Thoracic aorta (tissue), 2 donors: ENCODE measurements at regions not wholly inside any gene's neighbourhood (a gene's known extent, or its start where the extent isn't known, plus 50 kb on each side); places are given as distances from the start of the nearest gene placed in this dataset.

ENCODE experiments used
- ATAC-seq: fragments of 150-250 bp; one replicate; pipeline ENCODE4 v1.8.0; 2017; ENCODE audit warnings: low read depth; ENCODE audit not compliant: insufficient number of reproducible peaks, low FRiP score
- DNase-seq: peaks from one replicate; pipeline ENCODE4 v3.0.0-alpha.2; 2020; ENCODE audit warnings: low spot score
- H3K27ac ChIP-seq, 2 donors: fragments of 200-600 bp; sonication (generic); 1 replicate in 1 of 2; 2 replicates in 1 of 2; pipeline ENCODE4 v1.5.1; 2016; ENCODE audit warnings: mild to moderate bottlenecking in 2 of 2, moderate library complexity in 2 of 2
- H3K27me3 ChIP-seq: fragments of 200-600 bp; sonication (generic); replicated peaks from 2 replicates; pipeline ENCODE4 v1.6.0; 2016; ENCODE audit warnings: mild to moderate bottlenecking; ENCODE audit not compliant: insufficient read depth
- H3K36me3 ChIP-seq: fragments of 200-600 bp; sonication (generic); one replicate; pipeline ENCODE4 v1.5.1; 2016
- H3K4me1 ChIP-seq, 2 donors: fragments of 200-600 bp; sonication (generic); 1 replicate in 1 of 2; 2 replicates in 1 of 2; pipeline versions ENCODE4 v1.5.1 to v1.6.0; 2016; ENCODE audit warnings: low read depth in 2 of 2, mild to moderate bottlenecking in 1 of 2; ENCODE audit not compliant: control insufficient read depth in 1 of 2
- H3K4me3 ChIP-seq: fragments of 200-600 bp; sonication (generic); 2 replicates; pipeline ENCODE4 v1.5.1; 2016; ENCODE audit warnings: mild to moderate bottlenecking
- H3K9me3 ChIP-seq: fragments of 200-600 bp; sonication (generic); 2 replicates; pipeline ENCODE4 v1.5.1; 2016
- TF ChIP-seq, protein P1 (sequence below): fragments of 200-600 bp; sonication (generic); IDR thresholded peaks from one replicate; pipeline ENCODE4 v1.5.1; 2019; ENCODE audit warnings: antibody characterized with exemption

DNA sequence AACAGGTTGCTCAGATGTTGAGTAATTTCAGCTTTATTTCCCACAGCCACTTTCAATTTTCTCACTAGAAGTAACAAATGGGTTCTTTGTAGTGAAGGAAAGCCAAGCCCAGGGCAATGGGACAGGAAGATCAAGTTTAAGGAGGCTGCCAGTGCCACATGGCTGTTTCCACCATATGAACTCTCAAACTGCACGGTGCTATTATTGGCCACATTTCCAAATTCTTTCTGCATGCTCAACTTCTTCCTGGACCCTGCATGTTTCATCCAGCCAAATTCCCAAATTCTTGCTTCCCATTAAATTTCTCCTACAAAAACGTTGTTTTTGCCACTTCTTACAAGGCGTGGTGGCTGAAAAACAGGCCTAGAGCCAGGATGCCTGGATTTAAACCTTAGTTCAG, 193.3 kb upstream of the SPHKAP start:
- Histone ChIP-seq H3K27ac (no peak overlapping the region), H3K36me3 (no peaks in the 10 kb centered on the region), H3K4me1 (peaks cover 7 to 15% of the 10 kb centered on the region in 2 donors), H3K27me3 (no peaks in the 10 kb centered on the region), H3K4me3 (no peak overlapping the region), H3K9me3 (no peaks in the 10 kb centered on the region)
- DNase-seq (no peak), ATAC-seq (no peak)
- TF ChIP-seq, protein P1, sequence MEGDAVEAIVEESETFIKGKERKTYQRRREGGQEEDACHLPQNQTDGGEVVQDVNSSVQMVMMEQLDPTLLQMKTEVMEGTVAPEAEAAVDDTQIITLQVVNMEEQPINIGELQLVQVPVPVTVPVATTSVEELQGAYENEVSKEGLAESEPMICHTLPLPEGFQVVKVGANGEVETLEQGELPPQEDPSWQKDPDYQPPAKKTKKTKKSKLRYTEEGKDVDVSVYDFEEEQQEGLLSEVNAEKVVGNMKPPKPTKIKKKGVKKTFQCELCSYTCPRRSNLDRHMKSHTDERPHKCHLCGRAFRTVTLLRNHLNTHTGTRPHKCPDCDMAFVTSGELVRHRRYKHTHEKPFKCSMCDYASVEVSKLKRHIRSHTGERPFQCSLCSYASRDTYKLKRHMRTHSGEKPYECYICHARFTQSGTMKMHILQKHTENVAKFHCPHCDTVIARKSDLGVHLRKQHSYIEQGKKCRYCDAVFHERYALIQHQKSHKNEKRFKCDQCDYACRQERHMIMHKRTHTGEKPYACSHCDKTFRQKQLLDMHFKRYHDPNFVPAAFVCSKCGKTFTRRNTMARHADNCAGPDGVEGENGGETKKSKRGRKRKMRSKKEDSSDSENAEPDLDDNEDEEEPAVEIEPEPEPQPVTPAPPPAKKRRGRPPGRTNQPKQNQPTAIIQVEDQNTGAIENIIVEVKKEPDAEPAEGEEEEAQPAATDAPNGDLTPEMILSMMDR = no peak

DNA sequence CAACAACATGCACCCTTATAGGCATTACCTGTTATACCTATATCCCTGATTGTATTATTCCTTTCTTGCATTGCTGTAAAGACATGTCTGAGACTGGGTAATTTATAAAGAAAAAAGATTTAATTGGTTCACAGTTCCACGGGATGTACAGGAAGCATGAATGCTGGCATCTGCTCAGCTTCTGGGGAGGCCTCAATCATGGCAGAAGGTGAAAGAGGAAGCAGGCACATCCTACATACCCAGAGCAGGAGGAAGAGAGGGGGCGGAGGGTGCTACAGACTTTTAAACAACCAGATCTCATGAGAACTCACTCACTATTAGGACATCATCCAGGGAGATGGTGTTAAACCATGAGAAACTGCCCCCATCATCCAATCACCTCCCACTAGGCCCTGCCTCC, 191.7 kb upstream of the SPHKAP start:
- TF ChIP-seq, protein P1 = no peak
- no peak for DNase-seq

GRCh38 chr2:228372212-228372611, 190.7 kb upstream of the SPHKAP start:
- Histone ChIP-seq H3K4me1 (peaks cover 7 to 15% of the 10 kb centered on the region in 2 donors), H3K4me3 (no peak overlapping the region), H3K36me3 (no peaks in the 10 kb centered on the region), H3K27me3 (no peaks in the 10 kb centered on the region), H3K27ac (no peak overlapping the region), H3K9me3 (no peaks in the 10 kb centered on the region)
- TF ChIP-seq, protein P1 = no peak
- no peak for ATAC-seq
- no peak for DNase-seq

More for the DNA sequence above, 191.7 kb upstream of the SPHKAP start:
- peaks cover 7 to 15% of the 10 kb centered on the region in 2 donors for H3K4me1 ChIP-seq
- no peak overlapping the region for H3K27ac ChIP-seq
- no peak overlapping the region for H3K4me3 ChIP-seq
- ATAC-seq = no peak
- H3K27me3 ChIP-seq = no peaks in the 10 kb centered on the region
- no peaks in the 10 kb centered on the region for H3K9me3 ChIP-seq
- no peaks in the 10 kb centered on the region for H3K36me3 ChIP-seq

DNA sequence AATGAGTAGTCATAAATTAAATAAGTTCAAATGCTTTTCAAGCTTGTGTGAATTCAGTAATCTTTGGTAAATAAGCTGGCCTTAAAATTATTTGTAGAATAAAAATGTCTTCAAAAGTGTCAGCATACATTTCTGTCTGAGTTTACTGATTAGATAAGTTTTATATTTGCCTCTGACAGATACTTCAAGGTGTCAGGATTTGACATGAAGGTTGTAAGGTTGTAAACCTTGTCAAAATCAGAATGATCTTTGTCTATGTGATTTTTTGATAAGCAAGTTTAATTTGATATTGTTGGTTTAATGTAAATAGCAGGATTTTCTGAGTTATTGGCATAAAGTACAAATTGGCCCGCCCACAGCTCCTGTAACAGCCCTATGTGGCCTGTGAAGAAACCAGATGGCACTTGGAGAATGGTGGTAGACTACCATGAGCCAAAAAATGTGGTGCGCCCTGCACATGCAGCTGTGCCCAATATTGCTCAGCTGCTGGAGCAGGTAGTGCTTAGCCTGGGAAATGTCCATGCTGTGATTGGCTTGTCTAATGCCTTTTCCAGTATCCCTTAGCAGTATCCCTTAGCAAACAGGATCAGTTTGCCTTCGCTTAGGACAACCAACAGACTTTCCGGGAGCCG, 188.0 kb upstream of the SPHKAP start:
- no peaks in the 10 kb centered on the region for H3K36me3 ChIP-seq
- no peak overlapping the region for H3K27ac ChIP-seq
- ATAC-seq (no peak), DNase-seq (no peak)
- no peaks in the 10 kb centered on the region for H3K27me3 ChIP-seq
- H3K4me3 ChIP-seq = no peak overlapping the region
- TF ChIP-seq, protein P1 = no peak
- peaks cover 3 to 9% of the 10 kb centered on the region in 2 donors for H3K4me1 ChIP-seq
- H3K9me3 ChIP-seq = no peaks in the 10 kb centered on the region

DNA sequence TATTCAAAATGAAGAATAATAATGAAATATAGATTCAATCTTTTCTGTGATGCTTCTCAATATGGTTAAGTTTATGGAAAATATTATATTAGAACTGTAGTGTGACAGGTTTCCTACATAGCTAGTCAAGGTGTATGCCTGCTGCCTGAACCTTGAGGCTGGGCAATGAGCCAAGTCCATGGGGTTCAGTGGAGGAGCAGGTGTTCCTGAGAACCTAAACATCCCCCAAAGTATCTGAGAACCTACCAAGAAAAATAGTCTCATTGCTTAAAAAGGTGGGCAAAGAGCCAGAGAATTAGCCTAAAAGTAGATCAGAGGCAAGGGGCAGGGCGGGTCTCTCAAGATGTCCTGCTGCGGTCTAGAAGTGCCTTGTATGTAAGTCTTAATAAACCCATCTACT, 185.9 kb upstream of the SPHKAP start:
- H3K9me3 ChIP-seq = no peaks in the 10 kb centered on the region
- H3K27ac ChIP-seq = no peak overlapping the region
- TF ChIP-seq, protein P1 = no peak
- ATAC-seq (no peak), DNase-seq (no peak)
- no peak overlapping the region for H3K4me3 ChIP-seq
- H3K4me1 ChIP-seq = no peaks in the 10 kb centered on the region
- no peaks in the 10 kb centered on the region for H3K27me3 ChIP-seq
- H3K36me3 ChIP-seq = no peaks in the 10 kb centered on the region
